NCI-H226 (cell line): ENCODE measurements at regions not wholly inside any gene's neighbourhood (a gene's known extent, or its start where the extent isn't known, plus 50 kb on each side); places are given as distances from the start of the nearest gene placed in this dataset.

ENCODE experiments used
- DNase-seq: peaks from one replicate; pipeline ENCODE4 v3.0.0-alpha.2; 2015

- DNase-seq: no peak
These were observed 253.5 kb upstream of the GATB start for GRCh38 chr4:152014280-152014679.

- DNase-seq: no peak
These were observed 250.7 kb upstream of the GATB start for GRCh38 chr4:152011469-152011868.

GRCh38 chr4:152010710-152011079 lies 249.9 kb upstream of the GATB start:
- no peak for DNase-seq

GRCh38 chr4:152009983-152010709 lies 249.3 kb upstream of the GATB start:
- no peak for DNase-seq

- no peak for DNase-seq
These were observed 248.3 kb upstream of the GATB start for GRCh38 chr4:152009031-152009670.

GRCh38 chr4:152007111-152007510 lies 246.3 kb upstream of the GATB start:
- no peak for DNase-seq

- no peak for DNase-seq
These were observed 244.0 kb upstream of the GATB start for GRCh38 chr4:152004801-152005200.

GRCh38 chr4:152000518-152000917 lies 239.7 kb upstream of the GATB start:
- no peak for DNase-seq

GRCh38 chr4:151998723-151999122 lies 237.9 kb upstream of the GATB start:
- no peak for DNase-seq

- no peak for DNase-seq
These were observed 236.7 kb upstream of the GATB start for GRCh38 chr4:151997461-151997860.

GRCh38 chr4:151994429-151994828 lies 233.6 kb upstream of the GATB start:
- DNase-seq: no peak

- no peak for DNase-seq
These were observed 232.7 kb upstream of the GATB start for GRCh38 chr4:151993521-151993920.

GRCh38 chr4:151992332-151993154 lies 231.7 kb upstream of the GATB start:
- peak; percentile 72 for DNase-seq

- DNase-seq: no peak
These were observed 231.0 kb upstream of the GATB start for GRCh38 chr4:151991884-151992167.

- no peak for DNase-seq
These were observed 230.4 kb upstream of the GATB start for GRCh38 chr4:151991001-151991883.

- peak; percentile 91 for DNase-seq
These were observed 229.4 kb upstream of the GATB start for GRCh38 chr4:151990201-151990600.

- no peak for DNase-seq
These were observed 227.8 kb upstream of the GATB start for GRCh38 chr4:151988591-151988990.

GRCh38 chr4:151987606-151988005 lies 226.8 kb upstream of the GATB start:
- DNase-seq: no peak

- no peak for DNase-seq
These were observed 223.0 kb upstream of the GATB start for GRCh38 chr4:151983854-151984253.

GRCh38 chr4:151979819-151980218 lies 219.0 kb upstream of the GATB start:
- DNase-seq: no peak

- DNase-seq: no peak
These were observed 207.8 kb upstream of the GATB start for GRCh38 chr4:151968643-151969042.

GRCh38 chr4:151967074-151967473 lies 206.3 kb upstream of the GATB start:
- DNase-seq: no peak
